GM12891 (cell line): ENCODE measurements at regions not wholly inside any gene's neighbourhood (a gene's known extent, or its start where the extent isn't known, plus 50 kb on each side); places are given as distances from the start of the nearest gene placed in this dataset.

Experiments used
- DNase-seq: peaks from one replicate; pipeline ENCODE4 v3.0.0; 2011; ENCODE audit warnings: low spot score; ENCODE audit not compliant: insufficient read length
- FAIRE-seq: peaks from 2 replicates; lab custom pipeline; 2011; peaks lifted over from hg19 to GRCh38; lab: Jason Lieb, UNC
- PAX5 ChIP-seq: IDR thresholded peaks from 2 replicates; pipeline ENCODE4 v1.6.1; 2011; ENCODE audit warnings: low read length, moderate library complexity, mild to moderate bottlenecking; ENCODE audit not compliant: insufficient read depth, severe bottlenecking
- POLR2A ChIP-seq: IDR thresholded peaks from 2 replicates; pipeline ENCODE4 v1.6.1; 2011; ENCODE audit warnings: low read depth, low read length, control low read depth
- POLR2AphosphoS5 ChIP-seq: IDR thresholded peaks from 2 replicates; pipeline ENCODE4 v1.6.1; 2011; ENCODE audit warnings: low read depth, low read length, control low read depth
- POU2F2 ChIP-seq: IDR thresholded peaks from 2 replicates; pipeline ENCODE4 v1.6.1; 2011; ENCODE audit warnings: low read depth, mild to moderate bottlenecking, control low read depth, low read length, moderate library complexity
- SPI1 ChIP-seq: IDR thresholded peaks from 2 replicates; pipeline ENCODE4 v1.6.1; 2011; ENCODE audit warnings: low read depth, low read length, control low read depth
- TAF1 ChIP-seq: IDR thresholded peaks from 2 replicates; pipeline ENCODE4 v1.6.1; 2011; ENCODE audit warnings: low read depth, low read length, control low read depth

GRCh38 chr6:10071631-10072220, 343.1 kb downstream of the TFAP2A start:
- FAIRE-seq (no peak), DNase-seq (no peak)
- no peak for TF ChIP-seq POU2F2
- no peak for TF ChIP-seq TAF1
- TF ChIP-seq POLR2AphosphoS5: no peak
- no peak for TF ChIP-seq SPI1
- no peak for TF ChIP-seq POLR2A
- TF ChIP-seq PAX5: no peak

- no peak for TF ChIP-seq TAF1
- TF ChIP-seq SPI1: no peak
- TF ChIP-seq PAX5: no peak
- TF ChIP-seq POLR2AphosphoS5: no peak
- TF ChIP-seq POLR2A: no peak
- TF ChIP-seq POU2F2: no peak
- DNase-seq (no peak), FAIRE-seq (no peak)
These were observed 354.9 kb downstream of the TFAP2A start for GRCh38 chr6:10060004-10060403.

GRCh38 chr6:10054672-10055071, 360.2 kb downstream of the TFAP2A start:
- FAIRE-seq (no peak), DNase-seq (no peak)
- TF ChIP-seq POU2F2 (no peak), TAF1 (no peak), POLR2A (no peak), POLR2AphosphoS5 (no peak), PAX5 (no peak), SPI1 (no peak)

GRCh38 chr6:10051283-10051682, 363.6 kb downstream of the TFAP2A start:
- DNase-seq (no peak), FAIRE-seq (no peak)
- TF ChIP-seq POU2F2 (no peak), SPI1 (no peak), POLR2AphosphoS5 (no peak), POLR2A (no peak), PAX5 (no peak), TAF1 (no peak)

GRCh38 chr6:10048370-10049297, 366.2 kb downstream of the TFAP2A start:
- no peak for TF ChIP-seq SPI1
- no peak for TF ChIP-seq POLR2A
- no peak for TF ChIP-seq POLR2AphosphoS5
- no peak for TF ChIP-seq POU2F2
- TF ChIP-seq TAF1: no peak
- TF ChIP-seq PAX5: no peak
- FAIRE-seq (no peak), DNase-seq (no peak)

- DNase-seq: no peak
- no peak for FAIRE-seq
- TF ChIP-seq TAF1 (no peak), POLR2A (no peak), SPI1 (no peak), POU2F2 (no peak), POLR2AphosphoS5 (no peak), PAX5 (no peak)
These were observed 372.6 kb downstream of the TFAP2A start for GRCh38 chr6:10042280-10042679.

- no peak for TF ChIP-seq POLR2AphosphoS5
- no peak for TF ChIP-seq POLR2A
- no peak for TF ChIP-seq PAX5
- no peak for TF ChIP-seq POU2F2
- DNase-seq: no peak
- no peak for FAIRE-seq
These were observed 381.5 kb downstream of the TFAP2A start for GRCh38 chr6:10033223-10033829.

- TF ChIP-seq SPI1: no peak
- FAIRE-seq: no peak
- no peak for DNase-seq
These were observed 383.3 kb downstream of the TFAP2A start for GRCh38 chr6:10031617-10032016.

- no peak for DNase-seq
- no peak for FAIRE-seq
- TF ChIP-seq SPI1: no peak
- TF ChIP-seq PAX5: no peak
- TF ChIP-seq TAF1: no peak
- TF ChIP-seq POLR2AphosphoS5: no peak
- no peak for TF ChIP-seq POU2F2
- no peak for TF ChIP-seq POLR2A
These were observed 383.8 kb downstream of the TFAP2A start for GRCh38 chr6:10030942-10031537.
